Smooth muscle cell (in vitro differentiated cells): ENCODE measurements at regions not wholly inside any gene's neighbourhood (a gene's known extent, or its start where the extent isn't known, plus 50 kb on each side); places are given as distances from the start of the nearest gene placed in this dataset.

Experiments used
- DNase-seq: peaks from one replicate; lab custom pipeline; 2025; ENCODE audit not compliant: unreplicated experiment; lab: John Stamatoyannopoulos, UW
- H2AFZ ChIP-seq: fragments of 200-600 bp; sonication (generic); 2 replicates; pipeline ENCODE4 v1.6.0; 2016; ENCODE audit warnings: antibody characterized with exemption, low read depth, mild to moderate bottlenecking
- H3F3A ChIP-seq: fragments of 200-600 bp; sonication (generic); 2 replicates; pipeline ENCODE4 v1.6.0; 2017; ENCODE audit warnings: antibody characterized with exemption, low read depth
- H3K27ac ChIP-seq: fragments of 200-600 bp; sonication (generic); 2 replicates; pipeline ENCODE4 v1.5.1; 2016; ENCODE audit warnings: low read depth, mild to moderate bottlenecking
- H3K27me3 ChIP-seq: fragments of 200-600 bp; sonication (generic); 2 replicates; pipeline ENCODE4 v1.6.1; 2016; ENCODE audit warnings: low read depth, mild to moderate bottlenecking
- H3K36me3 ChIP-seq: fragments of 200-600 bp; sonication (generic); 2 replicates; pipeline ENCODE4 v1.5.1; 2016; ENCODE audit warnings: low read depth
- H3K4me1 ChIP-seq: fragments of 200-600 bp; sonication (generic); 2 replicates; pipeline ENCODE4 v1.5.1; 2016; ENCODE audit warnings: low read depth
- H3K4me2 ChIP-seq: fragments of 200-600 bp; sonication (generic); 2 replicates; pipeline ENCODE4 v1.6.0; 2016; ENCODE audit warnings: mild to moderate bottlenecking
- H3K4me3 ChIP-seq: fragments of 200-600 bp; sonication (generic); 2 replicates; pipeline ENCODE4 v1.5.1; 2016; ENCODE audit warnings: mild to moderate bottlenecking
- H3K79me2 ChIP-seq: fragments of 200-600 bp; sonication (generic); 2 replicates; pipeline ENCODE4 v1.6.0; 2016; ENCODE audit warnings: low read depth, mild to moderate bottlenecking
- H3K9ac ChIP-seq: fragments of 200-600 bp; sonication (generic); 2 replicates; pipeline ENCODE4 v1.6.0; 2016; ENCODE audit warnings: low read depth
- H3K9me3 ChIP-seq: fragments of 200-600 bp; sonication (generic); replicated peaks from 2 replicates; pipeline ENCODE4 v1.5.1; 2016; ENCODE audit warnings: low read depth
- H4K20me1 ChIP-seq: fragments of 200-600 bp; sonication (generic); 2 replicates; pipeline ENCODE4 v1.6.0; 2016; ENCODE audit warnings: low read depth
- WGBS: methylation state at CpG from one replicate; pipeline ENCODE4 v1.1.7; 2016; ENCODE audit warnings: low lambda C conversion rate; 5-methylcytosine and 5-hydroxymethylcytosine counted together
- TF ChIP-seq, protein P1 (sequence below): fragments of 200-600 bp; sonication (generic); IDR thresholded peaks from 2 replicates; pipeline ENCODE4 v1.5.1; 2017; ENCODE audit warnings: borderline replicate concordance, mild to moderate bottlenecking, antibody characterized with exemption; ENCODE audit not compliant: insufficient read depth, poor library complexity, severe bottlenecking

DNA sequence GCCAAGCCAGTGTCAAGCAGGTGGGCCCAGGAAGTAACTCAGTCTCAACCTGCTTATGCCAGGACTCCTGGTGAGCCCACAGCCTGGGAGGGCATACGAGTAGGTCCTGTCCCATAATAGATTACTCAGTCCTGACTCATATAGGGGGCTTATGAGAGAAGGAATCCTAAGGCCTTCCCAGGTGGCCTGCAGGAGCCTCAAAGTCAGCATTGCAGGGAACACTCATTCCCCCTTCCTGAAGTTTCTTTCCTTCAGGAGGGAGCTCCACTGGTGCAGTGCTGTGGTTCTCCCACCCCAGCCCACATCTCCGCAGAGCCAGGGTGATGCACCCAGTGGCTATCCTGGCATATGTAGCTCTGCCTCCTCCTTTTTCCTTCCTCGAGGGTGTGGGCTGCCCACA lies 137.3 kb downstream of the ZIC5 start:
- H3K4me2 ChIP-seq: no peak overlapping the region
- DNase-seq: no peak
- H3K27ac ChIP-seq: no peak overlapping the region
- H3K79me2 ChIP-seq: no peaks in the 10 kb centered on the region
- no peaks in the 10 kb centered on the region for H4K20me1 ChIP-seq
- H3K4me1 ChIP-seq: peaks cover 8% of the 10 kb centered on the region
- 76% methylated on average over 3 of the region's 3 CpGs for WGBS
- TF ChIP-seq, protein P1, sequence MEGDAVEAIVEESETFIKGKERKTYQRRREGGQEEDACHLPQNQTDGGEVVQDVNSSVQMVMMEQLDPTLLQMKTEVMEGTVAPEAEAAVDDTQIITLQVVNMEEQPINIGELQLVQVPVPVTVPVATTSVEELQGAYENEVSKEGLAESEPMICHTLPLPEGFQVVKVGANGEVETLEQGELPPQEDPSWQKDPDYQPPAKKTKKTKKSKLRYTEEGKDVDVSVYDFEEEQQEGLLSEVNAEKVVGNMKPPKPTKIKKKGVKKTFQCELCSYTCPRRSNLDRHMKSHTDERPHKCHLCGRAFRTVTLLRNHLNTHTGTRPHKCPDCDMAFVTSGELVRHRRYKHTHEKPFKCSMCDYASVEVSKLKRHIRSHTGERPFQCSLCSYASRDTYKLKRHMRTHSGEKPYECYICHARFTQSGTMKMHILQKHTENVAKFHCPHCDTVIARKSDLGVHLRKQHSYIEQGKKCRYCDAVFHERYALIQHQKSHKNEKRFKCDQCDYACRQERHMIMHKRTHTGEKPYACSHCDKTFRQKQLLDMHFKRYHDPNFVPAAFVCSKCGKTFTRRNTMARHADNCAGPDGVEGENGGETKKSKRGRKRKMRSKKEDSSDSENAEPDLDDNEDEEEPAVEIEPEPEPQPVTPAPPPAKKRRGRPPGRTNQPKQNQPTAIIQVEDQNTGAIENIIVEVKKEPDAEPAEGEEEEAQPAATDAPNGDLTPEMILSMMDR: no peak
- no peak overlapping the region for H3K9ac ChIP-seq
- no peak overlapping the region for H2AFZ ChIP-seq
- no peak overlapping the region for H3K4me3 ChIP-seq
- H3F3A ChIP-seq: no peaks in the 10 kb centered on the region
- no peaks in the 10 kb centered on the region for H3K36me3 ChIP-seq
- peaks cover 7% of the 10 kb centered on the region for H3K27me3 ChIP-seq
- H3K9me3 ChIP-seq: no peaks in the 10 kb centered on the region

DNA sequence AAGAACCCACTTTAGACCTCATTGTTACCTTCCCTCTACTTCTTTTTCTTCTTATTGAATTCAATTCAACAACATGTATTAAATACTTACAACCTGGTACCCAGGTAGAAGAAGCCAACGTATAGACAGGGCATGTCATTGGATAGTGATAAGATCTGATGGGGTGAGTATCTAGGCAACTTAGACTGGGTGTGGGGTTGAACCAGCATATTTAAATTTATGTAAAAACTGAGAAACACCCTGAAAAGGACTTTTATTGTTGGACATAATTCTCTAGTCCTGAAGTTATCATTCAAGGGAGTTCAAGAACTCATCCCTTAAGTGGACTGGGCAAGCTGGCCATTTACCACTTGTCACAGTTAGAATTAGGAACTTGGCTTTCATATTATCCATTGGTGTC lies 139.2 kb downstream of the ZIC5 start:
- no peak for DNase-seq
- TF ChIP-seq, protein P1: no peak
- H3K36me3 ChIP-seq: no peaks in the 10 kb centered on the region
- no peak overlapping the region for H3K4me3 ChIP-seq
- H3K4me2 ChIP-seq: no peak overlapping the region
- no peaks in the 10 kb centered on the region for H3K9me3 ChIP-seq
- H3K27me3 ChIP-seq: peaks cover 7% of the 10 kb centered on the region
- 85% methylated on average over 1 of the region's 1 CpG for WGBS
- H2AFZ ChIP-seq: no peak overlapping the region
- no peaks in the 10 kb centered on the region for H3F3A ChIP-seq
- H3K4me1 ChIP-seq: peaks cover 8% of the 10 kb centered on the region
- no peaks in the 10 kb centered on the region for H3K79me2 ChIP-seq
- no peak overlapping the region for H3K27ac ChIP-seq
- H4K20me1 ChIP-seq: no peaks in the 10 kb centered on the region
- no peak overlapping the region for H3K9ac ChIP-seq

DNA sequence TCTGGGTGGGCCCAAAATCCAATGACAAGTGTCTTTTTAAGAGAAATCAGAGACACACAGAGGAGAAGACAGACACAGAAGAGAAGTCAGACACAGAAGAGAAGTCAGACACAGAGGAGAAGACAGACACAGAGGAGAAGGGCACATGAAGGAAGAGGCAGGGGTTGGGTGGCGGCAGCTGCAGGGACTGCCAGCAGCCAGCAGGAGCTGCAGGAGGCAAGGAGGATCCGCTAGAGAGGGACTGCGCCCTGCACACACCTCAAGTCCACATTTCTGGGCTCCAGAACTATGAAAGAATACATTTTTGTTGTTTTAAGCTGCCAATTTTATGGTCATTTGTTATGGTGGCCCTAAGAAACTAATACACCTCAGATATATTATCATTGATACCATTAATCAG lies 140.6 kb downstream of the ZIC5 start:
- Histone ChIP-seq H4K20me1 (no peaks in the 10 kb centered on the region), H3F3A (no peaks in the 10 kb centered on the region), H3K4me3 (no peak overlapping the region), H3K27me3 (peaks cover 7% of the 10 kb centered on the region), H3K79me2 (no peaks in the 10 kb centered on the region), H3K4me1 (peaks cover 8% of the 10 kb centered on the region), H2AFZ (no peak overlapping the region), H3K36me3 (no peaks in the 10 kb centered on the region), H3K9me3 (no peaks in the 10 kb centered on the region), H3K4me2 (no peak overlapping the region), H3K9ac (no peak overlapping the region), H3K27ac (no peak overlapping the region)
- WGBS: 78% methylated on average over 3 of the region's 3 CpGs
- no peak for DNase-seq
- TF ChIP-seq, protein P1: no peak

DNA sequence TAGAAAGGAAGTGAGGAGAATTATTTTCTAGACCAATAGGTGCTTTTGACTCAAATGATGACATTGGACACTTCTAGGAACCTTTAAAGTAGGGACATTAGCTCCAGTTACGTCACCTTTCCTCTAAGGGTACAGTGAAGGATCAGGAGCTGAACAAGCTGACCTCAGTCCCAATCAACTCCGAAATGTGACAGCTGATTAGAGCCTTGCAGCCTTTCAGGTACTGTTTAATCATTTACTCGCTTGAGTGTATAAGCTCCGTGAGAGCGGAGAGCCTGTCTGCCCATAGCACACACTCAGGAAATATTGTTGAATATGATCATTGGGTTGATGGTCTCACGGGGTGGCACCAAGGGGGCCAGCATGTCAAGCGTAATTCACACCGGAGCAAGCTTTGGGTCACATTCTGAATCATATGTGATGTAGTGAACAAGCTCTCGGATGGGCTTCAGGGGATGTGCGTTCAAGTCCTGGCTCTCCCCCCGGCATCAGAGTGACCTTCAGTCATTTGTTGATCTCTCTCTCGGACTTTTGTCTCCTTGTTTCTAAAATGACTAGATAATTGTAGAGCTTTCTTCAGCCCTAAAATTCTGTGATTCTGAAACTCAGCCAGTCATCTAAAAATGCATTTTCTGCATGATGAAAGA lies 141.9 kb downstream of the ZIC5 start:
- no peaks in the 10 kb centered on the region for H3K79me2 ChIP-seq
- no peak overlapping the region for H3K4me2 ChIP-seq
- H3K9ac ChIP-seq: no peak overlapping the region
- no peaks in the 10 kb centered on the region for H3K36me3 ChIP-seq
- no peak overlapping the region for H3K4me3 ChIP-seq
- no peaks in the 10 kb centered on the region for H3K9me3 ChIP-seq
- H4K20me1 ChIP-seq: no peaks in the 10 kb centered on the region
- no peak overlapping the region for H2AFZ ChIP-seq
- H3F3A ChIP-seq: no peaks in the 10 kb centered on the region
- WGBS: 95% methylated on average over 12 of the region's 12 CpGs
- no peak overlapping the region for H3K27ac ChIP-seq
- no peaks in the 10 kb centered on the region for H3K4me1 ChIP-seq
- DNase-seq: no peak
- H3K27me3 ChIP-seq: peaks cover 3% of the 10 kb centered on the region
- TF ChIP-seq, protein P1: no peak
